IPS DF 19.7 (cell line): ENCODE measurements at regions not wholly inside any gene's neighbourhood (a gene's known extent, or its start where the extent isn't known, plus 50 kb on each side); places are given as distances from the start of the nearest gene placed in this dataset.
"Not testable (repeated sequence)": the region's sequence is repeated elsewhere in the genome, so short reads cannot be mapped to it uniquely, and the experiment has no call there.

Source experiments
- DNase-seq: peaks from one replicate; pipeline ENCODE4 v3.0.0-alpha.2; 2013; ENCODE audit warnings: low read depth, low spot score

DNA sequence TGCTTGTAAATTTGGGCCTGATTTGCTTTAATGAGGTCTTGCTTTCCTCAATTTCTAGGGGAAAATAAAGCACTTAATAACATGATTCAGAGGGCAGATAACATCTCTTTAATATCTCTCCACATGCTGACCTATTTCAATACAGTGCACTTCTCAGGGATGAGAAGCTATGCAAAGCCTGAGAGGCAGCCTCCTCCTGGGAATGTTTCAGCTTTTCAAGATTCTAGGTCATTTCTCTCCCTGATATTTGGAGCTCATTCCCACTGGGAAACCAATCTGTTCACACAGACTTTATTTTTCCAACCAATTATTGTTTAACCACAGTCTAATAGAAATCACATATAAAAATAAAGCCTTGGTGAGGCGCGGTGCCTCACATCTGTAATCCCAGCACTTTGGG is 67.0 kb upstream of the LSAMP start:
- no peak for DNase-seq

DNA sequence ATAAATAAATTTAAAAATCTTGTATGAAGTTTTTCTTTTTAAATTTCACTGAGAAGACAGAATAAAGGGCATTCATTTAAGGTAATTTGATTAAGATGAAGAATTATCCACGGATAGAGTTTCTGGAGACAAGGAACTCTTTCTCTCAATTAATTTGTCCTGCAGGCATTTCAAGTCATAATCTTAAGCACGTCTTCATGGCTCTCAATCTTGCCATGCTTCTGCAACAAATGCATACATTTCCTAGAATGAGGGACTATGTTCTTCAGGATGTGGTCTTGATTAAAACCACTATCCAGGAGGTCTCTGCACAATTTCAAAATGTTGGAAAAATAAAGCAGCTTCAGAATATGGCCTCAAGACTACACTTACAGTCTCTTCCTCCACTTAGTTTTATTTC is 67.6 kb upstream of the LSAMP start:
- no peak for DNase-seq

DNA sequence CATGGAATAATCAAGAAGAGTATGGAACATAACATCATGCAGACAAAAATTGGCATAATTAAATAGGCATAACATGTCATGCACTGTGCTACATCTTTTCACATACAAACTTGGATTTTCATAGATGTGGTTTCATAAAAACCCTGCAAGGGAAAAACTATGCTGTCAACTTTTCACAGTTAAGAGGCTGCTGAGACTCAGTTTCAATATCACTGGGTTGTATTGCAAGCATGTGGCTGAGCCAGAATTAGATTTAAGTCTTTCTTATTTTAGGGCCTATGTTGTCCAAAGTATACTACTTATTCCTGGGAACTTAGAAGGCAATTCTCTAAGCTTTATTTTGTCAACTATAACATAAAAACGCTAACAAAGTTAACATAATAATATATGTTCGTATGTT is 70.7 kb upstream of the LSAMP start:
- DNase-seq: no peak

DNA sequence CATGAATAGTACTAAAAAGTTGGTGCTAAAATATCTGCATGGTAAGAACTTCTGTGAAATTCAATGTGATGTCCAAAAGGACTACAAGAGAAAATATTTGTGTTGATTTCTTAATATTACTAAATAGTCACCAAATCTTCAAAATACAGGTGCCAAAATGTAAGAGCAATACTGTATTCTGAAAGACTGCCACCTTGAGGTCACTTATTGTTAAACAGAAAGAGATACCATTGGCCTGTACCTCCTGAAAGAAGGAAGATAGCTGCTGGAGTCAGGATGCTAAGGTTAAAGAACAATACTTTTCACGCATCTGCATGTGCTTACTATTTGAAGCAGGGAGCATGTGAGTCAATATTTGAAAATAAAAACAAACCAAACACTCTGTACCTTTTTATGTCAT is 72.0 kb upstream of the LSAMP start:
- peak; percentile 0 for DNase-seq

DNA sequence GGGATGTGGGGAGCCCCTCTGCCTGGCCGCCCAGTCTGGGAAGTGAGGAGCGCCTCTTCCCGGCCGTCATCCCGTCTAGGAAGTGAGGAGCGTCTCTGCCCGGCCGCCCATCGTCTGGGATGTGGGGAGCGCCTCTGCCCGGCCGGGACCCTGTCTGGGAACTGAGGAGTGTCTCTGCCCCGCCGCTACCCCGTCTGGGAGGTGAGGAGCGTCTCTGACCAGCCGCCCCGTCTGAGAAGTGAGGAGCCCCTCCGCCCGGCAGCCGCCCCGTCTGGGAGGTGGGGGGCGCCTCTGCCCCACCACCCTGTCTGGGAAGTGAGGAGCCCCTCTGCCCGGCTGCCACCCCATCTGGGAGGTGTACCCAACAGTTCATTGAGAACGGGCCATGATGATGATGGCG is 73.8 kb upstream of the LSAMP start:
- not testable (repeated sequence) for DNase-seq

DNA sequence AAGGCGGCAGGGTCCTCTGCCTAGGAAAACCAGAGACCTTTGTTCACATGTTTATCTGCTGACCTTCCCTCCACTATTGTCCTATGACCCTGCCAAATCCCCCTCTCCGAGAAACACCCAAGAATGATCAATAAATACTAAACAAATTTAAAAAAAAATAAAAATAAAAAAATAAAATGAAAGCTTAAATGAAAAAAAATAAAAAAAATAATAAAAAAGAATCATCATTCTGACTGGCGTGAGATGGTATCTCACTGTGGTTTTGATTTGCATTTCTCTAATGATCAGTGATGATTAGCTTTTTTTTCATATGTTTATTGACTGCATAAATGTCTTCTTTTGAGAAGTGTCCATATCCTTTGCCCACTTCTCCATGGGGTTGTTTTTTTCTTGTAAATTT is 74.5 kb upstream of the LSAMP start:
- DNase-seq: not testable (repeated sequence)

DNA sequence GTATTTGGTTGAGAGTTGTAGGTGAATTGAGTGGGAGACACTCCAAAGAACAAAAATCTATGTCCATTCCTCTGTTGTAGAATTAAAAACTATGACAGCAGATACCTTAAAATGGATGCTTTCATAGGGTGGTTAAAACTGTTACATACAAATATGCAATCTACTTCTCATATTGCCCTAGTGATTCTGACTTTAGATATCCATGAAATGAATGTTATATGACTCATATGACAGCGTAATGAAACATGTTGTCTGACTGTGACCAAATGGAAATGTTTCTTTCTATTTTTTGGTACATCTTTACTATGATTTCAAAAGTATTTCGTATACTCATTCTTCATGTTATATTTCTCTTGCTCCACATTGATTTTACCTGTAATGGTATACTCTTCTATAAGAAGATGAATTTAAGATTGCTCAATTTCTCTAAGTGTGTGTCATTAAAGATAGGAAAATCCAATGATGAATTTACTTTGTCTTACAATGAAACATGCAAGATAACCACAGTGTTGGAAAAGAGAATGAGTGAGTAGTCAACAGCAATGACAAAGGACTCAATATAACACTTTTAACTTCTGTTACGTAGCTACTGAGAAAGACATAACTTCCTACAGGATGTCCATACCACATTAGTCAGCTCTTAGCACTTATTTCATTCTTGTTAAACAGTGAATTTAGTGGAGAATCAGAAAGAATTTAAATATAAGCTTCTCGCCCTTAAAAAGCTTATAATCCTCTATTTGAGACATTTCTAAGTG is 79.3 kb upstream of the LSAMP start:
- DNase-seq: no peak

DNA sequence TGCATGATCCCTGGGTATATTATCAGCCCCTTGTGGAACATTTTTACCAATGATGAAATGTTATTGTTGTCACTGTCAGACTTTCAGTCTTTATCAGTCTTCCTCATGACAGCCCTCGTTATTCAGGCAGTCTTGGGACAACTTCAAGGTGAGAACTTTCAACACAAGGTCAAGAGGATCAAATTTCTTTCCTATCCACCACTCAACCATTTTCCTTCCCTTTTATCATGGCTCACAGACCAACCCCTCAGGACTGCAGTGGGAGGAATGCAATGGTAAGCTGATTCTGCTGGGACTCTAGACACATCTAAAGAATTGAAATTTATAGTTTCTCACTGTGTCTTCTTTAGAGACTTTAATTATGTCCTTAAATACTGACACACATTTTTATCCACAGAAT is 107.0 kb upstream of the LSAMP start:
- DNase-seq: no peak

DNA sequence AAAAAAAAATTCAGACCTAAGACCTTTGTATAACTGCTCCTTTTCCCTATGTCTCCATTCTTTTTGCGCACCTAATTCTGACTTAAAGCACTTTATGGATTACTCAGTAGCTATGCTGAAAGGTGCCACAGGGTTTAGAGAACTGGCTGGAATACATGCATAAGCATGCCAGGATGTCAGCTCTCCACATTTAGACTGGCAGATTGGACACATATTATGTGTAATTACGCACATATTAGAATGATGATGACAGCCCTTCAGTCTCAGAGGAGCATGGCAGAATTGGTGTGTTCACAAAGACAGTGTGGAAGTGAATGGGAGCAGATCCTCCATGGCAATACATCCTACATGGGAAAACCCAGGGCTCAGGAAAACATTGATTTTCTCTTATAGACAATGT is 108.1 kb upstream of the LSAMP start:
- DNase-seq: no peak

DNA sequence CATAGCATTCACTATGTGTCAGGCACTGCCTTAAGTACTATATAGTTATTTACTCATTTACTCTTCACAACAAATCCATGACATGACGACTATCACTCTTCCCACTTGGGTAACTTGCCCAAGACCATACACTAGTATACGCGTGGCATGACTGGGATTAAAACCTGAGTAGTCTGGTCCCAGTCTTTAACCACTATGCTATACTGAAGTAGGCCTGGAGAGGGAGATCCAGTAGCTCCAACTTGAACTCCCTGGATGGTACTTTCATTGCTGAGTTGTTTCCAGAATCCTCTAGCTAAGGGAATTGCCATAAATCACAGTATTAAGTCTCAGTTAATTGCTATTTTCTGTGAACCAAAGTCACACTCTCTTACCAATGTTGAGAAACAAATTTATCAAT is 116.2 kb upstream of the LSAMP start:
- no peak for DNase-seq

DNA sequence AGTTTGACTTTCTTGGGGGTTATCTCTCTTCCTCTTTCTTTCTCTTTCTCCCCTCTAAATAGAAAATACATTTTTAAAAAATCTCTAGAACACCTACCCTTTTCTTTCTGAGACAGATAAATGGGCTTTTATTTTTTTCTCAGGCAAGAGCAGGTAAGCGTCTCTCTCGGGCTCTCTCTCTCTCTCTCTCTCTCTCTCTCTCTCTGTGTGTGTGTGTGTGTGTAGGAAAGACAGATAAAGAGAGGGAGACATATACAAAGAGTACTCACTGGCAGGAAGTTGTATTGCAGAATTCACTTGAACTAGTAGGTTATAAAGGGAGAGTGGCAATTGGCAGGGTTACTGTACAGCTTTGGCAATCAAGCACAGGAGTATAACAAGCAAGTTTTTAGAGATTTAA is 118.1 kb upstream of the LSAMP start:
- DNase-seq: no peak

DNA sequence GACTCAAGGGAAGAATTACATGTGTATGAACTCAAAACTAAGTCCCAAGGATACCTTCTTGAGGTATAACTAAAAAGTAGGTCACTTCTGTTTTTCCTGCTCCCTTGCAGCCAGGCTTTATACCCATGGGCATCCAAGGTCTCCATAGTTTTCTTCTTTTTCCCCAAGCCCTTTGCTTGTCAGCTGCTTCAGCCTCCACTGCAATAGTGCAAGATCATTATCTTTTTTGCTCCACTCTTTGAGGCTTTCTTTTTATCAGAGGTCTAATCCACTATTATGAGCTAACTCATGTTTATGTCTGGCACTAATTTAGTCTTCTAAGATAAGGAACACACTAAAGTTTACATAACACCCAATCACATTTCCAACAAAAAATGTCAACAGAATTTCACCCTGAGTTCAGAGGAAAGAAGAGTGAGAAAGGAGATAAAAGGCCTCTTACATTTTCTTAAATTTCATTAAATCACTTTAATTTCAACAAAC is 121.2 kb upstream of the LSAMP start:
- no peak for DNase-seq

DNA sequence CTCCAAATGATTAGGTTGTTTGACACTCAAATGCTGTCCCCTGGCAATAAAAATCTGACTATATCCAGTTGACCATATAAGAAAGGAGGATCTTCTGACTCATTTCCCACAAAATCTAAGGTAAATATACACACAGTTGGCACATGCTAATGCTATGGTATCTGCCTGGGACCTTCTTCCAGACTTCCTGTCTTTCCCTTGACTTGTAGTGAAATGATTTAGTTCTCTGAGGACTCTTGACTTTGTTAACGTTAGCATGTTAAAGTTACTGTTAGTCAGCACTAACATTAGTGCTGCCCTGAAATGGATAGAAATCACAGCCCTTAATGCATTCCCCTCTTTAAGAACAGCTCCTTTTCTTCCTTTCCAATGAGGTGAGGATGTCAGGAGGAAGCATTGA is 124.3 kb upstream of the LSAMP start:
- no peak for DNase-seq

DNA sequence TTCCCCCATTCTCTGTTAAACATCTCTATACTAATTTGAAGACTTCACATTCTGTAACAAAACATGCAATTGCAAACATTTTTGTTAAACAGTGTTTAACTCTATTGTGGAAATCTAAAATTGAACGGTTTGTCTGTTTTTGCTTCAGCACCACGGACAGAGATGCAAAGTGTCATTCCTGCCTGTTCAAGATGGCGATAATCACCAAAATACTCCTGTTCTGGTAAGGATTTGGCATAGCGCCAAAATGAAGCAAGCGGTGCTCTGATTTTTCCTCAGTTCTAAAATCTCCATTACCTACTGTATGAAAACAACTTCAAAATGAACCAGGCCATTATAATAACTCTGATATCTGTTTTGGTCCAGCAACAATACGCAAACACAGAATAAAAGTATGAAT is 129.7 kb upstream of the TUSC7 start:
- no peak for DNase-seq

DNA sequence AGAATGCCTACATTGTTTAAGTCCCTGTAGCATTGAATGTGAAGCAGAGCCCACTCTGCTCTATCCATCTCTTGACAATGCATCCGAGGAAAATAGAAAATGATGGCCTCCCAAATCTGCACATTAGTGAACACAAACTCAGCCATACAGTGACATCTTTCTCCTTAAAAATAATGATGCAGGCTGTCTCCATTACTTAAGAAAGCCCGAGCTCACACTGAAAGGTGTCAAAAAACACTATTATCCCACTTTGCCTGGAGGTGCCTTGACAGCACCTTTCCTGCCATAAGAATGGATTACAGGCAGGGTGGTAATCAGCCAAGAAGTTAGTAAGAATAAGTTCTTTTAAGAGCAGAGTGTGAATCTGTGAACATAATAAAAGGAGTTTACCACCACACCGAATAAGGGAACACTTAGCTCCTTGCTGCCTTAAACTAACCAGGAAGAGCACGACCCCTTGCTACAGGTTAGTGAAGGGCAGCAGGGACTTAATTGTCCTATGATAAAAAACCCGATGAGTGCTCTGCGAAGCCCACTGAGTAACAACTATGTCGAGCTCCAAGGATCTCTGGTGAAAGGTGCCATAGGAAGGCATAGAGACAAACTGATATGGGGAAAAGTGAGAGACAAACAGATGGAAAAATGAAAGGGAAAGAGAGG is 123.2 kb upstream of the TUSC7 start:
- DNase-seq: no peak

DNA sequence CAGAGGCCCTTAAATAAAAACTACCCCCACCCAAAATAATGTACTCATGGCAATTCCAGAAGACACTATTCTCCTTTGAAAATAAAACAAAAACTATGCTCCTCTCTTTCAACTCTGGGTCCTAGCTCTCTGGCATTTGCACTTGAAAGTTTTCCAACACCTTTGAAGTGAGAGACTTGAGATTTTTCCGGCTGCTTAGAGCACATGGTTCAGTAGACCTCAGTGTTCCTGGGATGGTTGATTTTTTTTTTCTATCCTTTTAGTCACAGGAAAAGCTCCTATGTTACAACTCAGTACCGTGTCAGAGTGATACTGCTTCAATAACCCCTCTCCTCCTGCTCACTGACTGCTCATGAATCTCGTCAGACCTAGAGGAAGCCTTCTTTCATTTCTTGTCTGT is 118.3 kb upstream of the TUSC7 start:
- no peak for DNase-seq

DNA sequence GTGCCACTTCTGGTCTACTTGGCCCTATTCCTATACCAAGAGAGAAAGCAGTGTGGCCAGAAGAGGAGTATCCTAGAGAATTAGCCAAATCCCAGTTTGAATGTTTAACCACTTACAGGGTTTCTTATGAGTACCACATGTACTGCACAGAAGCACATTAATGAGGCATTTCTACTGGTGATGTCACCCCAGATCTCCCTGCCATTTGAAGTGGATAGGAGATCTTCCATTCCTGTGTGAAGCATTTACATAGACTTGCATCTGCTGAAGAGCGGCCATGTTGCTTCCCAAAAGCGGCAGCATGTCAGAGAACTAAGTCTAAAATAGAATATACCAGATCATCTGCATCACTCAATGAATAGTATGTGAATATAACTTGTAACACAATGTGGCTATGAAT is 108.4 kb upstream of the TUSC7 start:
- no peak for DNase-seq

DNA sequence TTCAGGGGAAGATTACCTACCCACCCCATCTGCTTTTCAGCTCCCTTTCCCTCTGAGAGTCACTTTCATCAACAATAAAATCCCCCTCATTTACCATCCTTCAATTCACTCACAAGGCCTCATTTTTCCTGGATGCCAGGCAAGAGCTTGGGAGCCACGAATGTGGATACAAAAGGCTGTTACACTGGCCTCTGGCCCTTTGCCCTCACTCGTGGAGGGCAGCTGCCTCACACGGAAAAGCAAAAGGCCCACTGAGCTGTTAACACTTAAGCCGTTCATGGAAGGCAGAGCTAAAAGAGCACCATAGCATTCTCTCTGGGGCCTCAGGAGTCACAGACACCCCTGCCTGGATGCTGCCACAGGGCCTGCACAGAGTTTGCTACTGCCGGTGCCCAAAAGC is 102.4 kb upstream of the TUSC7 start:
- DNase-seq: no peak

DNA sequence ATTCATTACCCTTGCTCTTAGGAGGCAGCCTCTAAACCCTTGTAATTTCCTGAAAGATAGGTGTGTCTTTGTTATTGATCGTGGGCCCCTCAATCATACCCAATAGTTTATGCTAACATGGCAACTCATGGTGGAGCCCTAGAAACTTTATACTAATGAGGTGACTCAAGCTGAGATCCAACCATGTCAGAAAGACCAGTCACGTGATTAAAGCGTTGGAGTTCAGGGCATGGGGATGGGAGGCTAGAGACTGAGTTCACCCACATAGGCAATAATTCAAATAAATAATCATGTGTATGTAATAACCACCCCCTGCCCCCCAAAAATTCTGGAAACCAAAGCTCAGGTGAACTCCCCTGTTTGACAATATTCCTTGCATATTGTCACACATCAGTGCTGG is 99.5 kb upstream of the TUSC7 start:
- no peak for DNase-seq

DNA sequence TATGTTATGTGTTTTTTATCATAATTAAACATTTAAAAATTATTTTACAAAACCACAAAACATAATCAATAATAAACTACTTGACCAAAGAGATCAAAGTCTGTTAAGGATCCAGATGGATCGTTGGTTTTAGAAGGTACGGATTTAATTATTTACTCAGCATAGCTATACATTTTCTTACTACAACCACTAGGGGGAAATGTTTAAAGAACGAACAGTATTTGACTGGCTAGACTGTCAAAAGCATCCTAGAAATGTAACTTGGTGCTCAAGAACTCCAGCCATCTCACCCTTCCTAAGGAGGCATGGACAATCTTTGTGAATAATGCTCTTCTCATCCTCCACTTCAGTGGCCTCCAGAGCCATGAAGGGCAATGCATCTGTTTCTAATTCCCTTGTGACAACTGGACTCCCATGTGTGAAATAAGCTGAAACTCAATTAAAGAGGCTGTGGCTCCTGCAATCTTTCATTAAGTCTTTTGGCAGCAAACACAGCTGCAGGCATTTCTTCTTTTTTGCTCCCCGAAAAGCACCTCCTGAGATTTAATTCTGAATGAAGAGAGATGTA is 94.7 kb upstream of the TUSC7 start:
- DNase-seq: no peak

DNA sequence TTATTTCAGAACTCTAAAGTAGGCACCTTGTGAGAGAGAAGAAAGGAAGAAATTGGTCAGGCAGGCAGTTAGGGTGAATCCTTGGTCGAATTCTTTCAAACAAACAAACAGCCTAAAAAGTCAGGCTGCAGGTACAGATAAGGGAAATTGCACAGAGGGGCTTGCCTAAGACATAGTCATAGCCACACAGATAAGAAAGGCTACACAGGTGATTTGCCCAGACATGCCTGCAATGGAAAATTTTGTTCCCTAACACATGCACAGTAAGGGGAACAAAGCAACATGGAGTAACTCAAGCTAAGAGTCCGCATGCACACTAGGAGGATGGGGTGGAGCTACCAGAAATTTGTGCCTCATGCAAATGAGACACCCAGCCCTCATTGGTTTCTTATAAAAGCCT is 91.4 kb upstream of the TUSC7 start:
- no peak for DNase-seq

DNA sequence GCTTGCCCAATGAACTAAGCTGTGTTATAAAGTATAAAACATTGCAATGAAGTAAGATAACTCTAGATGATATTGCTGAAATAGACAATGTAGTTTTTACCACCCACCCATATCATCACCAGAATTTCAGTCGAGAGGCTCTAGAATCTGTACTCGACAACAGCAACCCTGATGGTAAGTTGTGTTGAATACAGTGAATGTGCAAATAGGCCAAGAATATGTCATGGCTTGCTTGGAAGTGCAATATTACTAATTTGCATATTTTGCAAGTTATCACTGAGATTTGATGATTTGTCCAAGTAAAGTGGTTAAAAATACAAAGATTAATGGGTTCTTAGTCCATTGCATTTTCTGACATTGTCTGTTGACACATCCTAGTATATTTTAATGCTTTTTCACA is 90.6 kb upstream of the TUSC7 start:
- no peak for DNase-seq

DNA sequence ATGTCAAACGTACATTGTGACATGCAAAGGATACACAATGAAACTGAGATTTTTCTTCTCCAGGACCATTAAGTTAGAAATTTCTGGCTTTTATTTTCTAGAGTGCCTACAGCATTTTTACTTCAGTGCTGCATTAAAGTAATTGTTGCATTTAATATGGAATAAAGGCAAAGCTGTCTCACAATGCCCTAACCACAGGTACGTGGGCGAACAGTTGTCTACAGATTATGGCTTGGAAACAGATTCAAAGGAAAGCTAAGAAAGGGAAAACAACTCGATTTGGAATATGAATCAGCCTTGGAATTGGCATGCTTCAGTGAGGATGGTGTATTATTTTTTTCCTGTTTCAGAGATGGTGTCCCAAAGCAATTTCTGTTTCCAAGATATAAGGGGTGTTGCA is 79.1 kb upstream of the TUSC7 start:
- no peak for DNase-seq
